ENCODE measurements at regions not wholly inside any gene's neighbourhood (a gene's known extent, or its start where the extent isn't known, plus 50 kb on each side); places are given as distances from the start of the nearest gene placed in this dataset.

DNA sequence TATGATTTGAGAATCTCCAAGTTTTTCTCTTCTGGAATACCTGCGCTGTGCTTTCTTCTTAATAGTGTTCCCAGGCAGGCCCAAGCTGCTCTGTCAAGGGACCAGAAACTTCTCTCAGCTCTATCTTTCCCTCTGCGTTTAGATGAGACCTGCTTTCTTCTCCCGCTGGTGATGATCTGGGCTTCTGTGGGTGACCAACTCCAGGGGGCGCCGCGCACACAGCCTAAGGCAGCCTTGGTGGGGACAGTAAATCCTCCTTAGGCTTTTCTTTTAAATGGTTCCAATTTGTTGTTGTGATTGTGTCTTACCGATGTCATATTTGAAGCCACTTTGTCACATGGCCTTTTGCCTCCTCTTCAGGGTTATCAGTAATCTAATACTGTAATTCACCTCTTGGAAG is 439.4 kb upstream of the KLF12 start:
- no TSS peak for BruUV-seq (replicated peaks)
- peak; percentile 54; the same call in 2 of the 3 replicates for ATAC-seq
- 21% methylated on average over 7 of the region's 7 CpGs for WGBS (ENCODE audit: low lambda C conversion rate)
- intact Hi-C loops (cut with micrococcal nuclease; ENCODE audit: unreplicated experiment) (no loop called here), in situ Hi-C loops (cut with HindIII; ENCODE audit: extremely low pct_ligation_motif_present, low pct_unique_long_range_greater_than_20kb) (loop anchor here (25.0 kb wide), 1 partner anchor 639 kb away; no protein-coding TSS in a partner anchor)
- no peaks in the 10 kb centered on the region for H3K4me1 ChIP-seq (ENCODE audit: insufficient read depth, low read length)
- no peak overlapping the region for H3K4me2 ChIP-seq (ENCODE audit: low read depth, low read length)
- no peak overlapping the region for H2AFZ ChIP-seq (ENCODE audit: low read length)
- no peaks in the 10 kb centered on the region for H4K20me1 ChIP-seq (ENCODE audit: insufficient read depth, low read length)
- H3K27ac ChIP-seq (ENCODE audit: extremely low read length, insufficient read depth, low read length) = no peak overlapping the region
- no peaks in the 10 kb centered on the region for H3K79me2 ChIP-seq (ENCODE audit: insufficient read depth, low read length)
- POLR2A ChIA-PET = no interaction called here
- TF ChIP-seq FOSL2 (CRISPR knock-in tag; IDR thresholded peaks at IDR 0.05) = no peak
- peak; percentile 33 for TF ChIP-seq STAG1 (CRISPR knock-in tag; IDR thresholded peaks at IDR 0.05)
- TF ChIP-seq, protein P1, sequence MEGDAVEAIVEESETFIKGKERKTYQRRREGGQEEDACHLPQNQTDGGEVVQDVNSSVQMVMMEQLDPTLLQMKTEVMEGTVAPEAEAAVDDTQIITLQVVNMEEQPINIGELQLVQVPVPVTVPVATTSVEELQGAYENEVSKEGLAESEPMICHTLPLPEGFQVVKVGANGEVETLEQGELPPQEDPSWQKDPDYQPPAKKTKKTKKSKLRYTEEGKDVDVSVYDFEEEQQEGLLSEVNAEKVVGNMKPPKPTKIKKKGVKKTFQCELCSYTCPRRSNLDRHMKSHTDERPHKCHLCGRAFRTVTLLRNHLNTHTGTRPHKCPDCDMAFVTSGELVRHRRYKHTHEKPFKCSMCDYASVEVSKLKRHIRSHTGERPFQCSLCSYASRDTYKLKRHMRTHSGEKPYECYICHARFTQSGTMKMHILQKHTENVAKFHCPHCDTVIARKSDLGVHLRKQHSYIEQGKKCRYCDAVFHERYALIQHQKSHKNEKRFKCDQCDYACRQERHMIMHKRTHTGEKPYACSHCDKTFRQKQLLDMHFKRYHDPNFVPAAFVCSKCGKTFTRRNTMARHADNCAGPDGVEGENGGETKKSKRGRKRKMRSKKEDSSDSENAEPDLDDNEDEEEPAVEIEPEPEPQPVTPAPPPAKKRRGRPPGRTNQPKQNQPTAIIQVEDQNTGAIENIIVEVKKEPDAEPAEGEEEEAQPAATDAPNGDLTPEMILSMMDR (CRISPR knock-in tag; IDR thresholded peaks at IDR 0.05) = peak; percentile 29; the same call in 1 of the 2 replicates
- H3K9me3 ChIP-seq (ENCODE audit: low read length) = no peaks in the 10 kb centered on the region
- no peaks in the 10 kb centered on the region for H3K36me3 ChIP-seq (replicated peaks in 1 of 2; ENCODE audit: control insufficient read depth in 1 of 2, insufficient read depth in 2 of 2, low read length in 2 of 2)
- CTCF ChIA-PET (ENCODE audit: low intra/inter-chr PET ratio, low total read pairs) = no interaction called here
- no peak overlapping the region for H3K9ac ChIP-seq (ENCODE audit: insufficient read depth, low read depth, low read length)
- peaks cover 0 to 15% of the 10 kb centered on the region in 2 experiments; a peak in 1 of 5 replicates for H3K27me3 ChIP-seq (ENCODE audit: control insufficient read depth in 1 of 2, insufficient read depth in 2 of 2, low read length in 2 of 2)
- H3K4me3 ChIP-seq (replicated peaks in 1 of 3; ENCODE audit: insufficient read depth in 1 of 3, low read depth in 2 of 3, low read length in 3 of 3) = no peak overlapping the region
- FAIRE-seq = no peak
- peak; percentile 3 for DNase-seq (ENCODE audit: low spot score)

DNA sequence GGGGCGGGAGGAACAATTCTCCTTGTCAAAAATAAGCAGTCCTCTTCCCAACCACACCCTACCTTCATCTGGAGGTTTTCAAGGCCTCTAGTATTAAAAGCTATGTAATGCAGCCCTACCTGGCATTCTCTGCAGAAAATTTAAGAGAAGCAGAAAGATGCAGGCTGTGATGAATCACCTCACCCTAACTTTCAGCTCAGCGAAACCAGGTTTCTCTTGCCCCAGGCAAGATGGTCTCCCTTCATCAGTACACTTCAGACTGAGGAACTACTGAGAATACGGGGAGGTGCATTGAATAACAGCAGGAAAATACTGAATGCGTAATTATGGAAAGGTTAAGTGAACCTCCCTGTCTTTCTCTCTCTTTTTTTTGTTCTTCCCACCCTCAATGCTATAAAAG is 437.6 kb upstream of the KLF12 start:
- intact Hi-C loops (cut with micrococcal nuclease; ENCODE audit: unreplicated experiment) = no loop called here
- H3K9me3 ChIP-seq (ENCODE audit: low read length) = no peaks in the 10 kb centered on the region
- H3K4me2 ChIP-seq (ENCODE audit: low read depth, low read length) = no peak overlapping the region
- no peaks in the 10 kb centered on the region for H3K79me2 ChIP-seq (ENCODE audit: insufficient read depth, low read length)
- H3K27me3 ChIP-seq (ENCODE audit: control insufficient read depth in 1 of 2, insufficient read depth in 2 of 2, low read length in 2 of 2) = peaks cover 0 to 15% of the 10 kb centered on the region in 2 experiments; a peak in 1 of 5 replicates
- no peak overlapping the region for H3K27ac ChIP-seq (ENCODE audit: extremely low read length, insufficient read depth, low read length)
- FAIRE-seq = no peak
- no peak for ATAC-seq
- TF ChIP-seq ZBTB3 (CRISPR knock-in tag; IDR thresholded peaks at IDR 0.05; ENCODE audit: borderline replicate concordance, low read depth) (no peak), ZSCAN25 (CRISPR knock-in tag; IDR thresholded peaks at IDR 0.05) (no peak)
- ChIA-PET POLR2A (no interaction called here), CTCF (ENCODE audit: low intra/inter-chr PET ratio, low total read pairs) (no interaction called here)
- no peak overlapping the region for H3K4me3 ChIP-seq (replicated peaks in 1 of 3; ENCODE audit: insufficient read depth in 1 of 3, low read depth in 2 of 3, low read length in 3 of 3)
- no peaks in the 10 kb centered on the region for H3K36me3 ChIP-seq (replicated peaks in 1 of 2; ENCODE audit: control insufficient read depth in 1 of 2, insufficient read depth in 2 of 2, low read length in 2 of 2)
- no peaks in the 10 kb centered on the region for H4K20me1 ChIP-seq (ENCODE audit: insufficient read depth, low read length)
- no TSS peak for BruUV-seq (replicated peaks)
- WGBS (ENCODE audit: low lambda C conversion rate) = 19% methylated on average over 4 of the region's 4 CpGs
- no peak overlapping the region for H3K9ac ChIP-seq (ENCODE audit: insufficient read depth, low read depth, low read length)
- in situ Hi-C loops (cut with HindIII; ENCODE audit: extremely low pct_ligation_motif_present, low pct_unique_long_range_greater_than_20kb) = loop anchor here (25.0 kb wide), 1 partner anchor 640 kb away; no protein-coding TSS in a partner anchor
- no peaks in the 10 kb centered on the region for H3K4me1 ChIP-seq (ENCODE audit: insufficient read depth, low read length)
- no peak overlapping the region for H2AFZ ChIP-seq (ENCODE audit: low read length)
- DNase-seq (ENCODE audit: low spot score) = no peak
